Neural progenitor cell (in vitro differentiated cells): ENCODE measurements at regions not wholly inside any gene's neighbourhood (a gene's known extent, or its start where the extent isn't known, plus 50 kb on each side); places are given as distances from the start of the nearest gene placed in this dataset.

ENCODE experiments used
- EZH2 ChIP-seq: fragments of 200-600 bp; sonication (generic); IDR thresholded peaks from 2 replicates; pipeline ENCODE4 v1.6.1; 2017; ENCODE audit warnings: antibody characterized with exemption, mild to moderate bottlenecking, moderate library complexity
- EZH2phosphoT487 ChIP-seq: fragments of 200-600 bp; sonication (generic); IDR thresholded peaks from 2 replicates; pipeline ENCODE4 v1.6.1; 2017; ENCODE audit warnings: antibody characterized with exemption
- TF ChIP-seq, protein P1 (sequence below): fragments of 200-600 bp; sonication (generic); IDR thresholded peaks from 2 replicates; pipeline ENCODE4 v1.5.1; 2017; ENCODE audit warnings: antibody characterized with exemption, mild to moderate bottlenecking

DNA sequence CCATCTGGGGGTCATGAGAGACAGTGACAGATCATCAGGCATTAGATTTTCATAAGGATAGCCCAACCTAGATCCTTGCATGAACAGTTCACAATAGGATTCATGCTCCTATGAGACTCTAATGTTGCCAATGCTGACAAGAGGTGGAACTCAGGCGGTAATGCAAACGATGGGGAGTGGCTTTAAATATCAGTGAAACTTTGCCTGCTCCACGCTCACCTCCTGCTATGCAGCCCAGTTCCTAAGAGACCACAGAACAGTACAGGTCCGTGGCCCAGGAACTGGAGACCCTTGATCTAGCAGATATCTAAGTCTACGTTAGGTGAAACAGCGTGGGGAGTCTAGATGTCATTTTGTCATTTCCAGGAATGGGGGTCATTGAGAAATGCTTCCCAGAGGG is 165.7 kb downstream of the OR13H1 start:
- TF ChIP-seq, protein P1, sequence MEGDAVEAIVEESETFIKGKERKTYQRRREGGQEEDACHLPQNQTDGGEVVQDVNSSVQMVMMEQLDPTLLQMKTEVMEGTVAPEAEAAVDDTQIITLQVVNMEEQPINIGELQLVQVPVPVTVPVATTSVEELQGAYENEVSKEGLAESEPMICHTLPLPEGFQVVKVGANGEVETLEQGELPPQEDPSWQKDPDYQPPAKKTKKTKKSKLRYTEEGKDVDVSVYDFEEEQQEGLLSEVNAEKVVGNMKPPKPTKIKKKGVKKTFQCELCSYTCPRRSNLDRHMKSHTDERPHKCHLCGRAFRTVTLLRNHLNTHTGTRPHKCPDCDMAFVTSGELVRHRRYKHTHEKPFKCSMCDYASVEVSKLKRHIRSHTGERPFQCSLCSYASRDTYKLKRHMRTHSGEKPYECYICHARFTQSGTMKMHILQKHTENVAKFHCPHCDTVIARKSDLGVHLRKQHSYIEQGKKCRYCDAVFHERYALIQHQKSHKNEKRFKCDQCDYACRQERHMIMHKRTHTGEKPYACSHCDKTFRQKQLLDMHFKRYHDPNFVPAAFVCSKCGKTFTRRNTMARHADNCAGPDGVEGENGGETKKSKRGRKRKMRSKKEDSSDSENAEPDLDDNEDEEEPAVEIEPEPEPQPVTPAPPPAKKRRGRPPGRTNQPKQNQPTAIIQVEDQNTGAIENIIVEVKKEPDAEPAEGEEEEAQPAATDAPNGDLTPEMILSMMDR, result no peak
- TF ChIP-seq EZH2phosphoT487, result no peak
- no peak for TF ChIP-seq EZH2
